Stimulated activated memory B cell treated with anti-CD40 and anti-IgM and Interleukin-4, amounts not matched to agents 10 μg/mL and 1 μg/mL and 100 μg/mL, for 72 hours (primary cell): ENCODE measurements at regions not wholly inside any gene's neighbourhood (a gene's known extent, or its start where the extent isn't known, plus 50 kb on each side); places are given as distances from the start of the nearest gene placed in this dataset.

Experiments
- ATAC-seq: fragments of 150-1000 bp; cut with Tn5 transposase; 2 replicates; pipeline ENCODE4 v1.10.0; 2021
- H3K27ac Mint-ChIP-seq: one replicate; pipeline ENCODE4 v1.8.0; 2022; ENCODE audit warnings: mild to moderate bottlenecking, mixed read lengths
- H3K27me3 Mint-ChIP-seq: one replicate; pipeline ENCODE4 v1.8.0; 2022; ENCODE audit warnings: mixed read lengths
- H3K36me3 Mint-ChIP-seq: one replicate; pipeline ENCODE4 v1.8.0; 2022; ENCODE audit warnings: mixed read lengths
- H3K4me1 Mint-ChIP-seq: one replicate; pipeline ENCODE4 v1.8.0; 2022; ENCODE audit warnings: mixed read lengths
- H3K4me3 Mint-ChIP-seq: one replicate; pipeline ENCODE4 v1.8.0; 2022; ENCODE audit warnings: mild to moderate bottlenecking, moderate library complexity, mixed read lengths
- H3K9me3 Mint-ChIP-seq: one replicate; pipeline ENCODE4 v1.8.0; 2022; ENCODE audit warnings: mixed read lengths

DNA sequence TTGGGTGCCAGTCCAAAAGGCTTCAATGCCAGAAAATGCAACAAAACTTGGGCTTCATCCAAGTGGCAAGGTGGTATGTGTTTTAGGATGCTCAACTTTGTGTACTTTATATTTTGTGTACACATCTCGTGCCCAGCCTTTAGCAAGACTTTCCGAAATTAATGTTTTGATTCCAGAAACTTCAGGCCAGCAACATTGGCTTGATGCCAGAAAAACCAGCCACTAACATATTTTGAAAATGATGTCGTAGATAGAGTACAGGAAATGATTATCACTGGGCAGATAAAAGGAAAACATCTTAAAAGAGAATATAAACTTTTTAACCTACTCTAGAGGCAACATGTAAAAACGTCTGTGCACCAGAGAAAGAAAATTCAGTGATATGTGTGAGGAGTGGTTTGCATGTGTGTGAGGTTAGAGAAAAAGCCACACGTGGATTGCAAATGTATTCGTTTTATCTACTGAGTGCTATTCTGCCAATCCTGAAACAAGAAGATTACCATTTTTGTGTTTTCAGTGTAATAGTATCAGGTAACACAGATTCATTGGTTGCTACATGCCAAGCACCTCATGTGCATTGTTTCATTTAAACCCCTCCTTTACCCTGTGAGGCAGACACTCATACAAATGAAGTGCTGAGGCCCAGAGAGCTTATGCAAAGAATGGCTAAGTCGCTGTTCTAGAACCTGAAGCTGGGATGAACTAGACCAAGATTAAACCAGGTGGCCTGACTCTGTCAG, 264.8 kb downstream of the C1D start:
- Mint-ChIP-seq H3K36me3 (no peaks in the 10 kb centered on the region), H3K9me3 (no peaks in the 10 kb centered on the region), H3K27me3 (peaks cover 12% of the 10 kb centered on the region), H3K4me1 (no peaks in the 10 kb centered on the region), H3K4me3 (no peak overlapping the region), H3K27ac (no peak overlapping the region)
- ATAC-seq: no peak

DNA sequence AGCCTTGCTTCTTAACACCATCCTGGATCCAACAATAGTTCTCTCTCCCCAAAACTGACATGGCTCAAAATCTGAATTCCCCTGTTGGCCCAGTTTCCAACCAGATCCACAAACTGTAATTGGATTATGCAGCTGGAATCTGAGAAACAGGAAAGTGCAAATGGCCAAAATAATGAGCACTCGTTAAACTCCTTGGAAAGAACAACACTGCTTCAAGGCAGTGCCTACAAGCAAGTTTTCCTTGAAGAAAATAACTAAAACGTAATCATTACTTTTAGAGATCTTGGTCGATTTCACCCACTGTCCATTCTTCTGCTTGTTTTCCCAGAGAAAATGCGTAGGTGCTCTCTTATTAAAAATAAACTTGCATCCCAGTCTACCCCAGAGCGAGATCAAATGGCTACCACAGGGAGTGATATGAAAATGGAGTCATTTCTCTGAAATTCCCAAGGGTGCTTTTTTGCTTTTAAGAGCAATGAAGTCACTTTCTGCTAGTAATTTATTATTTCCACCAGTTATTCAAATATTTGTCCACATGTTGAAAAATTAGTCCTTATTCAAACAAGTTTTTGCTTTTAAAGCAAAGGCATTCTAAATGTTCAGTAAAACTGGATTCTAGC, 264.2 kb downstream of the C1D start:
- H3K4me3 Mint-ChIP-seq: no peak overlapping the region
- H3K4me1 Mint-ChIP-seq: no peaks in the 10 kb centered on the region
- peaks cover 1% of the 10 kb centered on the region for H3K9me3 Mint-ChIP-seq
- peaks cover 19% of the 10 kb centered on the region for H3K27me3 Mint-ChIP-seq
- no peaks in the 10 kb centered on the region for H3K36me3 Mint-ChIP-seq
- no peak for ATAC-seq
- H3K27ac Mint-ChIP-seq: no peak overlapping the region

GRCh38 chr2:67799886-67800285, 262.9 kb downstream of the C1D start:
- no peaks in the 10 kb centered on the region for H3K4me1 Mint-ChIP-seq
- peaks cover 25% of the 10 kb centered on the region for H3K27me3 Mint-ChIP-seq
- no peak for ATAC-seq

GRCh38 chr2:67802291-67802690, 260.5 kb downstream of the C1D start:
- H3K4me3 Mint-ChIP-seq: no peak overlapping the region
- ATAC-seq: no peak
- H3K9me3 Mint-ChIP-seq: peaks cover 2% of the 10 kb centered on the region
- no peaks in the 10 kb centered on the region for H3K36me3 Mint-ChIP-seq
- peaks cover 16% of the 10 kb centered on the region for H3K27me3 Mint-ChIP-seq
- H3K4me1 Mint-ChIP-seq: no peaks in the 10 kb centered on the region
- no peak overlapping the region for H3K27ac Mint-ChIP-seq

More at GRCh38 chr2:67799886-67800285, 262.9 kb downstream of the C1D start:
- peaks cover 2% of the 10 kb centered on the region for H3K9me3 Mint-ChIP-seq
- H3K27ac Mint-ChIP-seq: no peak overlapping the region
- H3K36me3 Mint-ChIP-seq: no peaks in the 10 kb centered on the region
- H3K4me3 Mint-ChIP-seq: no peak overlapping the region

- H3K4me1 Mint-ChIP-seq: no peaks in the 10 kb centered on the region
- H3K27me3 Mint-ChIP-seq: peaks cover 20% of the 10 kb centered on the region
- H3K9me3 Mint-ChIP-seq: peaks cover 6% of the 10 kb centered on the region
- no peak overlapping the region for H3K4me3 Mint-ChIP-seq
- H3K27ac Mint-ChIP-seq: no peak overlapping the region
- ATAC-seq: no peak
- peaks cover 3% of the 10 kb centered on the region for H3K36me3 Mint-ChIP-seq
These were observed 260.0 kb downstream of the C1D start for GRCh38 chr2:67802824-67803223.

DNA sequence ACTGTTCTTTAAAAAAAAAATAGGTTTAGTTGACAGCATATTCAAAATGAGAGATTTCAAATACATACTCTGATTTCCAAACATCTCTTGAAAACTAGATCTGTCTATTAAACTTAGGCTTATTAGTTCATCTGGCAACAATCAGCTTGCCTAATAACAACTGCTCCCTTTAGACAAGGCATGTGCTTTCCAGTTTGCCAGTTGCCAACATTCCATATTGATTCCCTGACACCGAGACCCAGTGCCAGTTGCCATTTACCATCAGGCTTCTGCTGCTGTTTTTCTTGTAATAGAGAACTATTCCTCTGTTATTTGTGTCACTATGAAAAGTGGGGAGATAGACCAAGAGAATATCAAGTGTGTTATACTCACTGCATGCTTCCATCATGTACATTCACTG, 256.0 kb downstream of the C1D start:
- ATAC-seq: no peak
- Mint-ChIP-seq H3K4me3 (no peak overlapping the region), H3K4me1 (no peaks in the 10 kb centered on the region), H3K27me3 (peaks cover 52% of the 10 kb centered on the region), H3K27ac (no peak overlapping the region), H3K36me3 (peaks cover 12% of the 10 kb centered on the region), H3K9me3 (peaks cover 21% of the 10 kb centered on the region)

DNA sequence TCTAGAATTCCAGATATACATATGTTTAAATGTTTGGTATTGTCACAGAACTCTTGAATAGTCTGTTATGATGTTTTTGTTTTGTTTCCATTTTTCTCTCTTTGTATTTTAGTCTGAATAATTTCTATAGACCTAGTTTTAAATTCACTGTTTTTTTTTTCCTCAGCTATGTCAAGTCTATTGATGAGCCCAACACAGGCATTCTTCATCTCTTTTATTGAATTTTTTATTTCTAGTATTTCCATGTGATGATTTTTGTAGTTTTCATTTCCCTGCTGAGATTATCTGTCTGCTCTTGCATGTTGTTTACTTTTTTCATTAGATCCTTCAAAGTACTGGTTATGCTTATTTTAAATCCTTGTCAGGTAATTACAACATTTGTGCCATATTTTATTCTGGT, 254.7 kb downstream of the C1D start:
- Mint-ChIP-seq H3K9me3 (peaks cover 28% of the 10 kb centered on the region), H3K36me3 (peaks cover 14% of the 10 kb centered on the region), H3K4me1 (no peaks in the 10 kb centered on the region), H3K27ac (no peak overlapping the region), H3K4me3 (no peak overlapping the region), H3K27me3 (peaks cover 59% of the 10 kb centered on the region)
- no peak for ATAC-seq

DNA sequence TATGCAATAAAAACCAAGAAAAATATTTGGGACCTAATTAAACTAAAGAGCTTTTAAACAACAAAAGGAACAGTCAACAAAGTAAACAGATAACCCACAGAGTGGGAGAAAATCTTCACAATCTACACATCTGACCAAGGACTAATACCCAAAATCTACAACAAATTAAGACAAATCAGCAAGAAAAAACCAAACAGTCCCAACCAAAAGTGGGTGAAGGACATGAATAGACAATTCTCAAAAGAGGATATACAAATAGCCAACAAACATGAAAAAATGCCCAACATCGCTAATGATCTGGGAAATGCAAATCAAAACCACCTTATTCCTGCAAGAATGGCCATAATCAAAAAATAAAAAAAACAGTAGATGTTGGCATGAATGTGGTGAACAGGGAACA, 250.1 kb downstream of the C1D start:
- Mint-ChIP-seq H3K36me3 (peaks cover 12% of the 10 kb centered on the region), H3K4me3 (no peak overlapping the region), H3K27ac (no peak overlapping the region), H3K4me1 (no peaks in the 10 kb centered on the region), H3K9me3 (peaks cover 24% of the 10 kb centered on the region), H3K27me3 (peaks cover 43% of the 10 kb centered on the region)
- ATAC-seq: no peak

GRCh38 chr2:67823726-67824125, 239.1 kb downstream of the C1D start:
- Mint-ChIP-seq H3K27me3 (no peaks in the 10 kb centered on the region), H3K9me3 (no peaks in the 10 kb centered on the region), H3K27ac (no peak overlapping the region), H3K4me3 (no peak overlapping the region), H3K4me1 (peaks cover 21% of the 10 kb centered on the region), H3K36me3 (no peaks in the 10 kb centered on the region)
- ATAC-seq: no peak

DNA sequence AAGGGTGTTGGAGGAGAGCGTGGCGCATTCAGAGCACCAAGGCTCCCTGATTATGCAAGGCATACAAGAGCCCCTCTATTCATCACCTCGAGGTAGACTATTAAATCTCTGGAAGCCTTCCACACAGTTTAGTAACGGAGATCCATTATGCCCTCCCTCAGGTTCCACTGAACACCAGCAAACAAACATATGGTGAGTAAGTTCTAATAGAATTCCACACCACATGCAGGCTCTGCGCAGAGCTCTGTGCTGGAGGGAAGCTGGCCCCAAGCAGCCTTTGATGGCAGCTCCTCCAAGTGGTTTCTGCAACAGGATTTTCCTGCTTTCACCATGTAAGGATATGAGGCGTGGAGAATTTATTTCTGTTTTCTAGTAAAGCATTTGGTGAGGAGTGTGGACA, 238.6 kb downstream of the C1D start:
- Mint-ChIP-seq H3K36me3 (no peaks in the 10 kb centered on the region), H3K27me3 (no peaks in the 10 kb centered on the region), H3K27ac (no peak overlapping the region), H3K4me1 (peaks cover 21% of the 10 kb centered on the region), H3K9me3 (no peaks in the 10 kb centered on the region), H3K4me3 (no peak overlapping the region)
- no peak for ATAC-seq

DNA sequence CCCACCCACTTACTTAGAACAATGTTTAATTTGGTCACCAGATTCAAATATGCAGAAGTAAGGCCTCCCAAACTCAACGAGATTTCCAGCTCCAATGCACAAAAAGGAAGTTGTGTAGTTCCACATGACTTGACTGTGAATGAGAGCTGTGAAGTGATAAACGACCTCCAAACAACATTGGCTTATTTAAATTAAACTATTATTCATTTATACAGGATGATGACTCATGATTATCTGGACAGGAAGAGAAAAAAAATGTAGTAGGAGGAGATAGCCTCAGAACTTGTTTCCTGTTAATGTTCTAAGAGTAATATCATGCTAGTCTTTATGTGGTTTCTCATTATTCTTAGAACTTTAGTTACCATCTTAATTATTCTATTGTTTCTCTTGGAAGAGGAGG, 237.3 kb downstream of the C1D start:
- H3K36me3 Mint-ChIP-seq: no peaks in the 10 kb centered on the region
- ATAC-seq: peak; percentile 46
- H3K9me3 Mint-ChIP-seq: no peaks in the 10 kb centered on the region
- no peaks in the 10 kb centered on the region for H3K27me3 Mint-ChIP-seq
- no peak overlapping the region for H3K4me3 Mint-ChIP-seq
- peaks cover 21% of the 10 kb centered on the region for H3K4me1 Mint-ChIP-seq
- H3K27ac Mint-ChIP-seq: no peak overlapping the region

DNA sequence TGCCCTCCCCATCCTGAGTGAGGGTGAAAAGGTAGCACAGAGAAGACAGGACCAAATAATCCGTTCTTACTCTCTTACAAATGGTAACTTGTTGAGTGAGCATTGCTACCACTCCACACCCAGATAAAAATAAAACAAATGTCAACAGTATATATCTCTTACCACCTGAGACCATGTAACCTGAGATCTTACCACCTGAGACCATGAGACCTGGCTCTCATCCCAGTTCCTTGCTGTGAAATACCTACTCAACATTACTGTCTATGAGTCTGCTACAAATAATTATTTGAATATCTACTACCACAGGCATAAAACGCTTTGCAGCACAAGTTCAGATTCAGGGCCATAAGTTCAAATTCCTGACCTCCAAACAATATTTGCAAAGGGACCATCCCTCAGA, 234.7 kb downstream of the C1D start:
- H3K4me1 Mint-ChIP-seq: peaks cover 21% of the 10 kb centered on the region
- H3K9me3 Mint-ChIP-seq: no peaks in the 10 kb centered on the region
- H3K27ac Mint-ChIP-seq: no peak overlapping the region
- H3K36me3 Mint-ChIP-seq: no peaks in the 10 kb centered on the region
- ATAC-seq: no peak
- H3K27me3 Mint-ChIP-seq: no peaks in the 10 kb centered on the region
- H3K4me3 Mint-ChIP-seq: no peak overlapping the region

- H3K4me3 Mint-ChIP-seq: no peak overlapping the region
- H3K36me3 Mint-ChIP-seq: no peaks in the 10 kb centered on the region
- H3K27ac Mint-ChIP-seq: no peak overlapping the region
- no peaks in the 10 kb centered on the region for H3K27me3 Mint-ChIP-seq
- H3K4me1 Mint-ChIP-seq: peaks cover 21% of the 10 kb centered on the region
- no peak for ATAC-seq
- no peaks in the 10 kb centered on the region for H3K9me3 Mint-ChIP-seq
These were observed 233.3 kb downstream of the C1D start for GRCh38 chr2:67829470-67829869.

GRCh38 chr2:67833632-67834031, 229.2 kb downstream of the C1D start:
- no peaks in the 10 kb centered on the region for H3K9me3 Mint-ChIP-seq
- no peak overlapping the region for H3K27ac Mint-ChIP-seq
- no peak for ATAC-seq
- H3K36me3 Mint-ChIP-seq: no peaks in the 10 kb centered on the region
- no peaks in the 10 kb centered on the region for H3K4me1 Mint-ChIP-seq
- no peaks in the 10 kb centered on the region for H3K27me3 Mint-ChIP-seq
- H3K4me3 Mint-ChIP-seq: no peak overlapping the region

DNA sequence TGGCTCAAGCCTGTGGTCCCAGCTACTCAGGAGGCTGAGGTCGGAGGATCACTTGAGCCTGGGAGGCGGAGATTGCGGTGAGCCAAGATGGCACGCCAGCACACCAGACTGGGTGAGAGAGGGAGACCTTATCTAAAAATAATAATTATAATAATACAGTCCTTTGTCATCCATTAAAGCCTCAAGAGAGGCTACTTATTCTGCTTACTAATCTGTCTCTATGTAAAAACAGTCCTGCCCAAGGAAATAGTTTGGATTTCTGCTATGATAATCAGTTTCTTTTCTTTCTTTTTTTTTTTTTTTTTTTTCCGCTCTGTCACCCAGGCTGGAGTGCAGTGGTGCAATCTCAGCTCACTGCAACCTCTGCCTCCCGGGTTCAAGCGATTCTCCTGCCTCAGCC, 228.3 kb downstream of the C1D start:
- H3K27me3 Mint-ChIP-seq: no peaks in the 10 kb centered on the region
- no peaks in the 10 kb centered on the region for H3K9me3 Mint-ChIP-seq
- H3K36me3 Mint-ChIP-seq: no peaks in the 10 kb centered on the region
- ATAC-seq: no peak
- H3K27ac Mint-ChIP-seq: no peak overlapping the region
- no peaks in the 10 kb centered on the region for H3K4me1 Mint-ChIP-seq
- no peak overlapping the region for H3K4me3 Mint-ChIP-seq

- H3K36me3 Mint-ChIP-seq: no peaks in the 10 kb centered on the region
- no peak overlapping the region for H3K27ac Mint-ChIP-seq
- no peaks in the 10 kb centered on the region for H3K27me3 Mint-ChIP-seq
- no peaks in the 10 kb centered on the region for H3K4me1 Mint-ChIP-seq
- H3K4me3 Mint-ChIP-seq: no peak overlapping the region
- no peaks in the 10 kb centered on the region for H3K9me3 Mint-ChIP-seq
- ATAC-seq: no peak
These were observed 227.5 kb downstream of the C1D start for GRCh38 chr2:67835266-67835665.
